GM21360 (cell line): ENCODE measurements at regions not wholly inside any gene's neighbourhood (a gene's known extent, or its start where the extent isn't known, plus 50 kb on each side); places are given as distances from the start of the nearest gene placed in this dataset.
"Not testable (repeated sequence)": the region's sequence is repeated elsewhere in the genome, so short reads cannot be mapped to it uniquely, and the experiment has no call there.

Experiments used
- ATAC-seq: cut with Tn5 transposase; IDR thresholded peaks from one replicate; pipeline ENCODE4 v1.9.1; 2021; ENCODE audit warnings: mild to moderate bottlenecking, moderate library complexity; ENCODE audit not compliant: unreplicated experiment

DNA sequence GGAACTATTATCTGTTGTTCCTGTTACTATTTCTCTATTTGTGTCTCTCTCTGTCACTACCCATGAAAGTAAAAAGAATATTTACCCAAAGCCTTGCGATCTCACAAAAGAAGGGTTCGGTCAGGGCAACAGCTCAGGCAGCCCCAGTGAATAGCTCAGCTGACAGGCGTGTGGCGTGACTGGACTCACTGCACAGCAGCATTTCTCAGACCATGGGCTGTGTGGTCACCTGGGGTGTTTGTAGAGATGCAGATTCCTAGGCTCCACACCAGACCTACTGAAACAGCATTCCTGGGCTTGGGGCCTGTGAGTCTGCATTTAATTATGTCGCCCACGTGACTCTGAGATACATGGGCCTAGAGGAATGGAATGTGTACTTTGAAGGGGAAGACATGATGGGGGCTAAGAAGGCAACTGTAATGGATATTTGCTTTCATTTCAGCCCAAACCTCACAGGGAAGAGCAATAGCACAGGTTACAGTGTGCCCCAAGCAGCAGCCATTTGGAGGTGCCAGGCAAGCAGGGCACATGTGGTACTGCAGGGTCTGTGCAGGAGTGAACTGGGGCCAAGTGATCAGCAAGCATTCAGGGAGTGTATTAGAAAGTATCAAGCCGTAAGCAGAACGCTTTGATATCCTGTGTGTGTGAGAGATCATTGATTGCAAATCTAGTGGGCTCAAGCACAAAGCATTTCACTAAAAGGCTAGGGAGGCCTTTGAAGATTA is 90.4 kb upstream of the RBMS1 start:
- no peak for ATAC-seq

DNA sequence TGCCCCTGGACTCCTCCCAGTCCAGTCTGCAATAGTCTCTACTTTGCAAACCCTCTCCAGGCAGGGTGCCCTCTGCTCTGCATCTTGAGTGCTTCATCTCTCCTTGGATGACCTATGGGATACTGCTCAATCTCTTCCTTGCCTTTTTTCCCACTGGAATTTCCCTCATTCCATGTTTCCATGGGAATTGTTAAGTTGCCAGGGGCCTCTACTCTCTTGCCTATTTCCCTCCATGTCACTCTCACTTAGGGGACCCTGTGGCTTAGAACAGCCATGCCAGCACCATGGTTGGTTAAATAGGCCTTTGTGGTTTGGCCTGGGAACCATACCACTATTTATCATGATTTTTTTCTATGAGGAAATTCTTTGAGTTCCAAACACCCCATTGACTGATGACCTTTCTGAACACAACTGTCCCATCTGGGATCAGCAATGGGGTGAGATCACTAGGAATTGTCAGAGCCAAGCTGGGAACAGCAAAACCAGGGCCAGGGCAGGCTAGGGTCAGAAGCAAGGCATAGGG is 91.4 kb upstream of the RBMS1 start:
- no peak for ATAC-seq

DNA sequence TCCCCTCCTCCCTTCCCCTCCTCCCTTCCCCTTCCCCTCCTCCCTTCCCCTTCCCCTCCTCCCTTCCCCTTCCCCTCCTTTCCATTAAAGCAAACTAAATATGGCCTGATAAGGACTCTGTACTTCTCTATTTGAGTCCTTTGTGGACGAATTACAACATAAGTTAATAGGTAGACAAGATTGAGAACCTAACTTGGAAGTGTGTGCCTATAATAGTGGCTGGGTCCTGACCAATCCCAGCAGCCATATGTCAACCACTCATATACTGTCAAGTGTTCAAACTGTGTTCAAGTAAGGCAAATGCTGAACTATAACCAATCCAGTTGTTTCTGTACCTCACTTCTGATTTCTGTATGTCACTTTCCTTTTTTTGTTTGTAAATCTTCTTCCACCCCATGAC is 97.1 kb upstream of the RBMS1 start:
- no peak for ATAC-seq

DNA sequence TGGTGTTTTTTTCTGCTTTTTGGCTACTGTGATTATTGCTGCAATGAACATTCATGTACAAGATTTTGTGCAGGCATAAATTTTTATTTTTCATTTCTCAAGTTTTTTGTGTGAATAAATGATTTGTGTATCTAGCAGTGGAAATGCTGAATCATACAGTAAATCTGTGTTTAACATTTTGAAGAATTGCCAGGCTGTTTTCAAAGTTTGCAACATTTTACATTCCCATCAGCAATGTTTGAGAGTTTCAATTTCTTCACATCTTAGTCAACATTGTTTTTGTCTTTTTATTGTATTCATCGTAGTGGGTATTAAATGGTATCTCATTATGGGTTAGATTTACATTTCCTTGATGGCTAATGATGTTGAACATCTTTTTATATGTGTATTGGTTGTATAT is 98.8 kb upstream of the RBMS1 start:
- no peak for ATAC-seq

DNA sequence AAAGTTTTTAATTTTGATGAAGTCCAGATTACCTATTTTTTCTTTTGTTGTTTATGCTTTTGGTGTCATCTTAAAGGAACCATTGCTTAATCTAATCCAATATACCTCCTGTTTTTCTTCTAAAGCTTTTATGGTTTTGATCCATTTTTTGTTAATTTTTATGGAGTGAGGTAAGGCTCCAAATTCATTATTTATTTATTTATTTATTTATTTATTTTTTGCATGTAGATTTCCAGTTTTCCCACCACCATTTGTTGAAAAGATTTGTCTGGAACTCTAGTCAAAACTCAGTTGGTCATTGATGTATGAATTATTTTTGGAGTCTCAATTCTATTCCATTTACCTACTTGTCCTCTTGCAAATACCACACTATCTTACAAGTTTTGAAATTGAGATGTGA is 99.4 kb upstream of the RBMS1 start:
- no peak for ATAC-seq

DNA sequence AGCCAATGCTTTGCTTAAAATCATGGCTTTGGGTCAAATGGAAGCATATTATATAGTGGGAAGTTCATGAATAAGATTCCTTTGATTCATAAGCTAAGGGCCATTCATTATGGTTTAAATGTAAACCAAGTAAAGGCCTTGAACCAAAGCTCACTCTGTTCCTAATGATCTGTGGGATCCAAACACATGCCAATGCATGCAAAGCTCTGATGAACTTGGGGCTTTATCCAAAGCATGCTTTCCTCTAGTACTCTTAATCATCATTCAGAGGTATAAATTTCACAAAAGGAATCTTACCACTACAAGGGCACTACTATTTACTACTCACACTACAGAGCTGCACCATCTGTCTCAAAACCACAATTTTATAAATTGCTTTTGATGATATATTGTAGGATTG is 102.8 kb upstream of the RBMS1 start:
- ATAC-seq = no peak

DNA sequence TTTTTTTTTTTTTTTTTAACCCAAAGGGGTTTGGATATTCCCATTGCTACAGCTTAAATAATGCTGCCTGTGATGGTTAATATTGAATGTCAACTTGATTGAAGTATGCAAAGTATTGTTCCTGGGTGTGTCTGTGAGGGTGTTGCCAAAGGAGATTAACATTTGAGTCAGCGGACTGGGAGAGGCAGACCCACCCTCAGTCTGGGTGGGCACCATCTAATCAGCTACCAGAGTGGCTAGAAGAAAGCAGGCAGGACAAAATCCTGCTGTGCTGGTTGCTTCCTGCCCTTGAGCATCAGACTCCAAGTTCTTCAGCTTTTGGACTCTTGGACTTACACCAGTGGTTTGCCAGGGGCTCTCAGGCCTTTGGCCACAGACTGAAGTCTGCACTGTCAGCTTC is 106.8 kb upstream of the RBMS1 start:
- not testable (repeated sequence) for ATAC-seq

DNA sequence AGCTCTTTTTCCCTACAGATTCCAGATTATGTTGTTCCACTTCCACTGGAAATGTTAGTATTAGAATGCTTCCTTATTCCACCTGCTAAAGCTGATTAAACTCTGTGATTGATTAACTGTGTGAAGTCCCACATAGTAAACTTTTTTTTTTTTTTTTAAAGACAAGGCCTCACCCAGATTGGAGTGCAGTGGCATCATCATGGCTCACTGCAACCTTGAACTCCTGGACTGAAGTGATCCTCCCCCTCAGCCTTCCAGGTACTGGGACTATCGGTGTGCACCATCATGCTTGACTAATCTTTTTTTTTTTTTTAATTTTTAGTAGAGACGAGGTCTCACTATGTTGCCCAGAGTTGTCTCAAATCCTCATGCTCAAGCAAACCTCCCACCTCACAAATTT is 108.5 kb upstream of the RBMS1 start:
- ATAC-seq = no peak

DNA sequence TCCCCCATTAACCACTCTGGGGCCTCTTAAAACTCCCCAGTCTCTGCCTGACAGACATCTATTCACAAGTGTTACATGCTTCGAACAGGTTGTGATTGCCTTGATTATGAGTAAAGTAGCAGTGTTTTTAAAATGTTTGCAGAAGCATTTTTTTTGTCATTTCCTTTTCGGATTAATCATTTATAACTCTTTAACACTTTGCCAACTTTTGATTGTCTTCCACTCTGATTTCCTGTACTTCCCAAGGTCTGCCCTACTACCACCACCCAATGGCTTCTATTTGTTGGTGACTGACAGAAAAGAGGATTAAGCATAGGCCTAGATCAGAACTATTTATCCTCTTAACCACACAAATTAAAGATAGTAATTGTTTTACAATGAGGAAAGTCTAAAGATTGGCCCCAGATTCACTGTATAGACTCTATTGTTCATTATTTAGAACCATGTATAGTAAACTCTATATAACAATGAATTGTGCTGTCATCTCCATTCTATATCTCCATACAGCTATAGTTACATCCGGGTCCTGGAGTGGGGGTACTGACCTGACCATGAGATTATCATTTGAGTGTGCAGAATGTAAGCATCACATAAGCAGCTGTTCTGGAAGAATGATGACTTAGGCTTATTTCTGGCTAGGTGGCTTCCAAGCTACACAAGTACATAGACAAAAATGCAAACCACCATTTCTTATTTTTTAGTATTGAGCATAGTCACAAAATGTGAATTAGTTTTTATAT is 110.3 kb upstream of the RBMS1 start:
- no peak for ATAC-seq

DNA sequence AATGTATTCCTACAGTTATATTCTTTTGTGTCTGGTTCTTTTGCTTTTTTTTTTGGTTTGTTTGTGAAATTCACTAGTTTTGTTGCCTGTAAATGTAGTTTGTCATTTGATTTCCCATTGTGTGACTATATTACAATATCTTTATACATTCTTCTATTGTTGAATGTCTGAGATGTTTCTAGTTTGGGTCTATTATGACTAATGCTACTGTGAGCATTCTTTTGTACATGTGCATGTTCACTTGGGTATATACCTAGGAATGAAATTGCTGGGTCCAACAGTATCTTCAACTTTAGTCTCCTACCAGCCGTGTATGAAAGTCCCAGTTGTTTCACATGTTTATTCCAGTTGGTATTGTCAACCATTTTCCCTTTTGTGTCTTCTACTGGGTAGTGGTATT is 112.7 kb upstream of the RBMS1 start:
- ATAC-seq = no peak

DNA sequence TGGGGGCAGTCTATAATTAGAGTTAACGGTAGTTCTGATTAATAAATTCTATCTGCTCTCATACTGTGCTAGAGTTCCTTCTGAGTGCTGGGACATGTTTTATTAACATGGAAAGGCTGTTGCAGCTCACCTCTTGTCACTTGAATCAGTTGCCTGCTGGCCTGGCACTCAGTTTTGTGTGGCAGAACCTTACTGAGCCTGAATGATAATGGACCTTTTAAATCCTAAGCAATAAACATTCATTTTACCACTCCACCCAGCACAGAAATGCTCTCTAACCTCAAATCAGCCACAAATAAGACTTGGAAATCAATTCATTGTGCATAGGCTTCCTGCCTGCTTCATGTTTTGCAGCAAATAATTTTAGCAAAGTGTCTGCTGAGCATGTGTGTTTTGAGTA is 115.0 kb upstream of the RBMS1 start:
- no peak for ATAC-seq

DNA sequence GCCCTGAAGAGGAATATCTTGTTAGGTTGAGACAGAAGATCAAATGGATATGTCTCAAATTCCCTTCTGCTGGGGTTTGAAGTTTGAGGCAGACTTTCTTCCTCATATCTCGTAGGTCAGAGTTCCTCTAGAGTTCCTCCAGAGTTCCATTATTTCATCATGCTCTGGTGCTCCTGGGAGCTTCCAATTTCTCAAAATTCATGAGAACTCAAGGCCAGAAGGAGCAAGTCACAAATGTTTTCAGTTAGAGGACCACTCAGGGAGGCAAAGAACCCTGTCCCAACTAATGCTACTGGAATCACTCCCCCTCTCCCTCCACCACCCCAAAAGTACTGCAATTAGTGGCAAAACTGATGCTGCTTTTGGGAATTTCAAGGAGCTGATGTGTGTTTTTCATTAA is 115.7 kb upstream of the RBMS1 start:
- no peak for ATAC-seq

DNA sequence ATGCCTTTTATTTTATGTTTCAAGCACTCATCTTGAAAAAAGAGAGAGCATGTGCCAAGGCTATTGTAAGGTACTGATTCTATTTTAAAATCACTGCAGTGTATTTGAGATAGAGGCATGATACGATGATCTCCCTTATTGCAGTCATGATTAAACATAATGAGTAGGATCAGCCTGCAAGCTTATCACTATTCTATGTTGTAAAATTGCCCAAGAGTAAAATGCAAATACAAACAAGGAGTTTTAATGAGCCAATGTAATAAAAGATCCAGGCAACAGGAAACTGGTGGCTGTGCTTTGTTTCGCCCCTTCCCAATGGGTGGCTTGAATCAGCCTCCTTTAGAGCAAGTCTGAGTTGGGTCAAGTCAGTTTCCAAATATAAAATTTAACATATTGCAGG is 116.4 kb upstream of the RBMS1 start:
- no peak for ATAC-seq

DNA sequence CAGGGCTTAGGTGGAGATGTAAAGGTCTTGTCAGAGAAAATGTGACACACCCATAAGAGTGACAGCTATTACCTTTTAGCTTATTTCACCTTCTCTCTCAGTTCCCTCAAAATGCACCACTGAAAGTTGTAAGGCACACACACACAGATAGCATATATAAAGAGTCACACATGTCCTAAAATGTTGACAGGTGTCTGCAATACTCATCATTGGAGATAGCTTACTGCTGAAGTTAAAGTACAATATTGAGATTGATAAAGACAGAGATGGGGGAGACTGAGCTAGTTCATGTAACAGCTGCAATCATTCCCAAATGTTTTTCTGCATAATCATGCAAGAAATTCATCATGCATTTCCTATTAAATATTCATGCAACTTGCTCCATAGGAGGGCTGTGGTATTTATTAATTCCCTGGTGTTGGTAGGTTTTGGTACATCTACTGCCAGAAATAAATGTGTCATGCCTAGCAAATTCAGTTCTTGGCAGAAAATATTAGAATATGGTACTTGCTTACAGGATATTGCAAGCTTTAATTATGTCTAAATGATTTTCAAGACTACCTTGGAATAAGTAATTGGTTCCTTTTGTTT is 118.8 kb upstream of the RBMS1 start:
- no peak for ATAC-seq

DNA sequence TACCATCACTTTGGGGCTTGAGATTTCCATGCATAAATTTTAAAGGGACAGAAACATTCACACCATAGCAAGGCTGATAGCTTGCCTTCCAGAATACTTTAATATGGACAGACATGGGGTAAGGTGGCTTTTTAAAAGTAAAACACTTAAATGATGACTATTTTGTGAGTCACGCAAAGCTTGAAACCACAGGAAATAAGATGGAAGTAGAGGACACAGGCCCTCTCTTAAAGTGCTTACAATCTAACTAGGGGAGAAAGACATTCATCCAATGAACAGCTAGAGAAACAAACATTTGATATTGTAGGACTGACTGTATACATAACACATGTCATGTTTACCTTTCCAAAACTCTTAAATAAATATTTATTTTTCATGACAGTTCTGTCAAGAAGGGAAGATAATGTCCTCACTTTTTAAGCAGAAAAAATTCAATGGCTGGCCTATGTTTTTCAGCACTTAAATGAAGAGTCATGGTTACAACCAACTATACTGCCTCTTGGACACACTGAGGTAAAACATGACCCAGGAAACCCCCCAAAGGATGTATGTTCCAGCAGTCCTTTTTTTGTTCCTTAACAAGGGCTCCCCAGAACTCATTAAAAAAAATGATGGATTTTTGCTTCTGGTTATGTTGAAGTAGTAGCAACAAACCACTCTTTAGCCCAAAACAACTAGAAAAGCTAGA is 120.0 kb upstream of the RBMS1 start:
- ATAC-seq = no peak

DNA sequence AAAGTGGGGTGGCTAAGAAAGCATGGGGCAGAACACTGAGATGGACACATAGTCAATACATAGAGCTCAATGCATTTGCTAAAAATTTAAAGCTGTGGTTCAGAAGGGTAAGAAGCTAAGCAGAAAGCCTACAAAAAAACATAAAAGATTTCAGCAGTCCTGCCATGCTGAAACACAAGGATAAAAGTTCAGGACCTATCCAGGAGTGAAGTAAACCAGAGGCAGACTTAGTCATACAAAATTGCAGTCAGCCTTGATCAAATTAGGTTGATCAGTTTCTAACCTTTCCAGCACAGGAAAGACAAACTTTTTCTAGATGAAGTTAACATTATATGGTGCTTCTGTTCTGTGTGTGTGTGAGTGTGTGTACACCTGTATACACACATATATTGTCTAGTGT is 120.8 kb upstream of the RBMS1 start:
- ATAC-seq = no peak

DNA sequence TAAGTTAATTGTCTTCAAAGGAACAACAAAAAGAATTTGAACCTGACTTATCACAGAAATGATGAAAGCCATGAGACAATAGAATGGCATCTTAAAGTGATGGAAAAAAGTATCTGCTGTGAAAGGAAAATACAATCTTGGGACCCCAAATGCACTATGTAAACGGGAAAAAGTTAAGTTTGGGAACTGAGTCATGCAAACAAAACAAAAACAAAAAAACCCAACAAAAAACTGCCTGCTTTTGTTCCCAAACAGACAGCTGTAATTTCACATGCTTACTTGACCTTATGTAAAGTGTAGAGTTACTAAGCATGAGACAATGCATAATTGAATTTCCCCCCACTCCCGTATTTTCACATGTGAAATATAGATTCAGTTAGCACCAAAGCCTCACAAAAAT is 122.1 kb upstream of the RBMS1 start:
- ATAC-seq = no peak

DNA sequence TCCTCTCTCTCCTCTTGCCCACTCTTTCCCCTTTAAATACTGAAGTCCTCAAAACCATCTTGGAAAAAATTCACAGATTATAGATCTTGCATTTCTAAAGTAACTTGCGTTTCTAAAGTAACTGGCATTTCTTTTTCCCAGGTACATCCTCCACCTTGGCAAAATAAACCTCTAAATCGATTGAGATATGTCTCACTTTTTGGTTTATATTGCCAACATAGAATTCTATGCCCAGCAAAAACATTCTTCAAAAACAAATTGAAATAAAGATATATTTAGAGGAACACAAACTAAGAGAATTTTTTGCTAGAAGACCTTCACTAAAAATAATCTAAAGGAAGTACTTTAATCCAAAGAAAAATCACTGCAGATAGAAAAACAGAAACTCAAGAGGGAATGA is 122.5 kb upstream of the RBMS1 start:
- no peak for ATAC-seq

DNA sequence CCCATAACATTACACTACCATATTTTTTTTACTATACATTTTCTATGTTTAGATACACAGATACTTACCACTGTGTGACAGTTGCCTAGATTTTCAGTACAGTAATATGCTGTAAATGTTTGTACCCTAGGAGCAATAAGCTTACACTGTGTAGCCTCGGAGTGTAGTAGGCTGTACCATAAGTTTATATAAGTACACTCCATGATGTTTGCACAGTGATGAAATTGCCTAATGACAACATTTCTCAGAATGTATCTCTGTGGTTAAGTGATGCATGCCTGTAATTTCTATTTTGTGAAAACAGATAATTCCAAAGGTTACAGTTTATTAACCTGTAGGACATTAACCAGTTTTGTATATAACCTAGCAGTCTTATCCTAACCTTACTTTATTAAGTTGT is 128.1 kb upstream of the RBMS1 start:
- ATAC-seq = no peak

DNA sequence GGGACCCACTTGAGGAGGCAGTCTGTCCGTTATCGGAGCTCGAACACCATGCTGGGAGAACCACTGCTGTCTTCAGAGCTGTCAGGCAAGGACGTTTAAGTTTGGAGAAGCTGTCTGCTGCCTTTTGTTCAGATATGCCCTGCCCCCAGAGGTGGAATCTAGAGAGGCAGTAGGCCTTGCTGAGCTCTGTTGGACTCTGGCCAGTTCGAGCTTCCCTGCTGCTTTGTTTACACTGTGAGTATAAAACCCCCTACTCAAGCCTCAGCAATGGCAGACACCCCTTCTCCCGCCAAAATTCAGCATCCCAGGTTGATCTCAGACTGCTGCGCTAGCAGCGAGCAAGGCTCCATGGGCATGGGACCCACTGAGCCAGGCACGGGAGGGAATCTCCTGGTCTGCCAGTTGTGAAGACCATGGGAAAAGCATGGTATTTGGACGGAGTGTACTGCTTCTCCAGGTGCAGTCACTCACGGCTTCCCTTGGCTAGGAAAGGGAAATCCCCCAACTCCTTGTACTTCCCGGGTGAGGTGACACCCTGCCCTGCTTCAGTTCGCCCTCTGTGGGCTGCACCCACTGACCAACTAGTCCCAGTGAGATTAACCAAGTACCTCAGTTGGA is 134.5 kb upstream of the RBMS1 start:
- not testable (repeated sequence) for ATAC-seq

DNA sequence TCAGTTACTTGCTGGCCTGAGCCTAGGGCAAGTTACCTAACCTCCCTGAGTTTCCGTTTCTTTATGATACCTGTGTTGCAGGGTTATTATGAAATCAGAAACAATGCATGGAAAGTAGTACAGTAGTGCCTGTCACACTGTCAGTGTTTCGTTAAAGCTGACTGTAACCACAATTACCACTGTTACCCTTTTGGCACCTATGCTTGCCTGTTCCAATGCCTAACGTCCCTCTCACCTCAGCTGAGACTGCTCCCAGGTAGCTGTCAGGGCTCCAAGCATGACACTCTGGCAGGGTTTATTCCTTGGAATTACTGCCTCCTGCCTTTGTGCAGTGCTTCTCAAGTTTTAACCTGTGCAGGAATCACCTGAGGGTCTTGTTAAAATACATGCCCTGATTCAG is 135.2 kb upstream of the RBMS1 start:
- no peak for ATAC-seq
